ENCODE measurements at regions not wholly inside any gene's neighbourhood (a gene's known extent, or its start where the extent isn't known, plus 50 kb on each side); places are given as distances from the start of the nearest gene placed in this dataset.

- Histone ChIP-seq H2AFZ (ENCODE audit: low read depth, low read length) (no peak overlapping the region), H4K20me1 (replicated peaks; ENCODE audit: control insufficient read depth, extremely low read depth, insufficient read depth, low read length) (no peaks in the 10 kb centered on the region), H3K27ac (ENCODE audit: insufficient read depth, low read depth, low read length) (peak overlapping the region; percentile 37), H3K9ac (replicated peaks; ENCODE audit: extremely low read depth, insufficient read depth, low read length) (no peak overlapping the region), H3K4me3 (replicated peaks in 1 of 3; ENCODE audit: insufficient read depth in 1 of 3, low read depth in 1 of 3, low read length in 3 of 3) (no peak overlapping the region), H3K9me3 (replicated peaks; ENCODE audit: control insufficient read depth, insufficient read depth, low read length) (no peaks in the 10 kb centered on the region), H3K27me3 (ENCODE audit: control insufficient read depth in 2 of 2, insufficient read depth in 2 of 2, low read length in 2 of 2) (no peaks in the 10 kb centered on the region), H3K36me3 (ENCODE audit: control insufficient read depth in 2 of 2, extremely low read depth in 1 of 2, insufficient read depth in 2 of 2, low read length in 2 of 2) (no peaks in the 10 kb centered on the region), H3K9me1 (replicated peaks; ENCODE audit: control insufficient read depth, extremely low read depth, insufficient read depth, low read length) (no peaks in the 10 kb centered on the region), H3K79me2 (ENCODE audit: control insufficient read depth, insufficient read depth, low read length) (no peaks in the 10 kb centered on the region), H3K4me2 (ENCODE audit: insufficient read depth, low read length) (peak overlapping the region; percentile 50), H3K4me1 (ENCODE audit: control insufficient read depth, extremely low read depth, insufficient read depth, low read length) (peaks cover 14% of the 10 kb centered on the region)
- DNase-seq (ENCODE audit: low read depth, low spot score) (no peak), FAIRE-seq (no peak)
- TF ChIP-seq MAX (IDR thresholded peaks at IDR 0.05; ENCODE audit: insufficient read depth, insufficient read length): no peak
- dilution Hi-C loops (cut with MboI; ENCODE audit: extremely low pct_ligation_motif_present, low sequenced_read_pairs) (no loop called here), intact Hi-C loops (cut with micrococcal nuclease) (loop anchor here (1.0 kb wide), 1 partner anchor 9 kb away; no protein-coding TSS in a partner anchor)
- BruUV-seq (replicated peaks): TSS peak; percentile 50
- ChIA-PET CTCF (interaction anchor here (0.8 to 1.9 kb wide), 7 partner anchors 8 to 123 kb away, joined by 3 to 6 read pairs (median 4); no protein-coding TSS in a partner anchor), POLR2A (no interaction called here)
Observed at GRCh38 chr21:18163956-18164355, 80.7 kb upstream of the CHODL start.

GRCh38 chr21:18161841-18162240 is 82.8 kb upstream of the CHODL start:
- H2AFZ ChIP-seq (ENCODE audit: low read depth, low read length): no peak overlapping the region
- no peaks in the 10 kb centered on the region for H3K36me3 ChIP-seq (ENCODE audit: control insufficient read depth in 2 of 2, extremely low read depth in 1 of 2, insufficient read depth in 2 of 2, low read length in 2 of 2)
- BruUV-seq (replicated peaks): no TSS peak
- dilution Hi-C loops (cut with MboI; ENCODE audit: extremely low pct_ligation_motif_present, low sequenced_read_pairs): no loop called here
- H3K27ac ChIP-seq (ENCODE audit: insufficient read depth, low read depth, low read length): no peak overlapping the region
- no peak overlapping the region for H3K9ac ChIP-seq (replicated peaks; ENCODE audit: extremely low read depth, insufficient read depth, low read length)
- H3K27me3 ChIP-seq (ENCODE audit: control insufficient read depth in 2 of 2, insufficient read depth in 2 of 2, low read length in 2 of 2): no peaks in the 10 kb centered on the region
- no peak for DNase-seq (ENCODE audit: low read depth, low spot score)
- H3K9me3 ChIP-seq (replicated peaks; ENCODE audit: control insufficient read depth, insufficient read depth, low read length): no peaks in the 10 kb centered on the region
- ChIA-PET POLR2A (no interaction called here), CTCF (no interaction called here)
- H3K4me1 ChIP-seq (ENCODE audit: control insufficient read depth, extremely low read depth, insufficient read depth, low read length): peaks cover 14% of the 10 kb centered on the region
- H3K9me1 ChIP-seq (replicated peaks; ENCODE audit: control insufficient read depth, extremely low read depth, insufficient read depth, low read length): no peaks in the 10 kb centered on the region
- no peak for TF ChIP-seq POLR2A (IDR thresholded peaks at IDR 0.05; ENCODE audit: low read depth, low read length)
- TF ChIP-seq MAX (IDR thresholded peaks at IDR 0.05; ENCODE audit: insufficient read depth, insufficient read length): no peak
- no peak for TF ChIP-seq CTCF (IDR thresholded peaks at IDR 0.05; ENCODE audit: extremely low read depth in 1 of 2, insufficient read depth in 1 of 2, low read depth in 1 of 2, low read length in 2 of 2)
- no peak for TF ChIP-seq JUN (IDR thresholded peaks at IDR 0.05; ENCODE audit: borderline replicate concordance, insufficient read depth, insufficient read length, low read depth)
- no peak for TF ChIP-seq GATA2 (IDR thresholded peaks at IDR 0.05; ENCODE audit: insufficient read depth, insufficient read length, low read depth, low read length)
- no peak for TF ChIP-seq EZH2 (IDR thresholded peaks at IDR 0.05; ENCODE audit: borderline replicate concordance, low read depth, low read length, severe bottlenecking)
- TF ChIP-seq MYC (IDR thresholded peaks at IDR 0.05; ENCODE audit: low read depth, low read length): no peak
- TF ChIP-seq POLR2AphosphoS5 (IDR thresholded peaks at IDR 0.05; ENCODE audit: insufficient read depth, low read depth, low read length): no peak
- no peak for TF ChIP-seq FOS (IDR thresholded peaks at IDR 0.05; ENCODE audit: borderline replicate concordance, insufficient read depth, low read length)
- intact Hi-C loops (cut with micrococcal nuclease): no loop called here
- FAIRE-seq: no peak
- H4K20me1 ChIP-seq (replicated peaks; ENCODE audit: control insufficient read depth, extremely low read depth, insufficient read depth, low read length): no peaks in the 10 kb centered on the region
- H3K4me3 ChIP-seq (replicated peaks in 1 of 3; ENCODE audit: insufficient read depth in 1 of 3, low read depth in 1 of 3, low read length in 3 of 3): no peak overlapping the region
- H3K79me2 ChIP-seq (ENCODE audit: control insufficient read depth, insufficient read depth, low read length): no peaks in the 10 kb centered on the region
- no peak overlapping the region for H3K4me2 ChIP-seq (ENCODE audit: insufficient read depth, low read length)

Data from endothelial cell of umbilical vein (primary cell).